ENCODE measurements at regions not wholly inside any gene's neighbourhood (a gene's known extent, or its start where the extent isn't known, plus 50 kb on each side); places are given as distances from the start of the nearest gene placed in this dataset.
A peak's percentile ranks its signal among the peaks of the same experiment; 100 is the strongest.

DNA sequence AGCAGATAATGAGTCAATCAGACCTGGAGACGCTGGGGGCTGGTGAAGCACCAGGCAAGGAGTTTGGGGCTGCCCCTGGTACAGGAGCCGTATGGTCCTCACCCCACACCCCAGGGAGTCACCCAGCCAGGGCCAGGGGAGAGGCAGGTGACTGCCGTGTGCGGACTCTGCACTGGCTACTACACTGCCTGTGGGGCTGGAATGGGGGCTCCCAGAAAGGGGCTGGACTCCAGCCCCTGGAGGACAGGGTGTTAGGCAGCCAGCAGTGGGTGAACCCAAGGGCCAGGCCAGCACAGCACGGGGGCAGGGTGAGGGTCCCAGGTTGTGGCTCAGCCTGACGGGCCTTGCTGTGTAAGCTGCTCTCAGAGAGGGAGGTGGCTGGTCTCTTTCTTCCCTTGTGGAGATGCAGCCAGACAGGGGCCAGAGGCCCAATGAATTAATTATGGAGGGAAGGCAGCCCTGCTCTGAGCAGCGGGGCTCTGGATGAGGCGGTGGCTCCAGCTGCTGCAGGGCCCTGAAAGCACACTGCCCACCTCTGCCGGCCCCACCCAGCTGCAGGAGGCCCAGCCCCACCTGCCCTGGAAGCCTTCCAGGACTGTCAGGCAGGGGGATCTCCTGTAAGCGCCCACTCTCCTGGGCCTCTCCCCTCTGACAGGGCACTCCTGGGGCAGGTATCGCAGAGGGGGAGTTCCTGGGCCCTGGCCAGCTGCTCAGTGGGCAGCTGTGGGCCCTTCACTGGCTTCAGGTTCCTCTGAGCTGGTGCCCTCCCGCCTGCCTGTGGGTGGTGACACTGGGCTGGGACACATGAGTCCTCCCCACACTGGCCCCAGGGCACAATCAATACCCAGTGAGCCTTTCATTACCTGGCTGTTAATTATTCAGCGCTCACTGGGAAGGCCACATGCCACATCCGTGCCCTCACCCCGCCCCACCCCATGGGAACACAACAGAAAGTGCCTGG is 142.5 kb upstream of the C14orf180 start:
- H3K9ac ChIP-seq (ENCODE audit: low read depth in 1 of 2, low read length in 2 of 2) = no peak overlapping the region
- H3K27ac ChIP-seq (ENCODE audit: low read depth in 1 of 2, low read length in 2 of 2) = peak overlapping the region in 1 of 2 donors; percentile 39
- no peaks in the 10 kb centered on the region for H3K4me1 ChIP-seq (ENCODE audit: control insufficient read depth in 4 of 4, insufficient read depth in 4 of 4, low read length in 3 of 4)
- DNase-seq (ENCODE audit: low spot score) = no peak
- no peaks in the 10 kb centered on the region for H3K36me3 ChIP-seq (ENCODE audit: control insufficient read depth in 4 of 4, insufficient read depth in 3 of 4, low read depth in 1 of 4, low read length in 3 of 4)
- TF ChIP-seq, protein P1, sequence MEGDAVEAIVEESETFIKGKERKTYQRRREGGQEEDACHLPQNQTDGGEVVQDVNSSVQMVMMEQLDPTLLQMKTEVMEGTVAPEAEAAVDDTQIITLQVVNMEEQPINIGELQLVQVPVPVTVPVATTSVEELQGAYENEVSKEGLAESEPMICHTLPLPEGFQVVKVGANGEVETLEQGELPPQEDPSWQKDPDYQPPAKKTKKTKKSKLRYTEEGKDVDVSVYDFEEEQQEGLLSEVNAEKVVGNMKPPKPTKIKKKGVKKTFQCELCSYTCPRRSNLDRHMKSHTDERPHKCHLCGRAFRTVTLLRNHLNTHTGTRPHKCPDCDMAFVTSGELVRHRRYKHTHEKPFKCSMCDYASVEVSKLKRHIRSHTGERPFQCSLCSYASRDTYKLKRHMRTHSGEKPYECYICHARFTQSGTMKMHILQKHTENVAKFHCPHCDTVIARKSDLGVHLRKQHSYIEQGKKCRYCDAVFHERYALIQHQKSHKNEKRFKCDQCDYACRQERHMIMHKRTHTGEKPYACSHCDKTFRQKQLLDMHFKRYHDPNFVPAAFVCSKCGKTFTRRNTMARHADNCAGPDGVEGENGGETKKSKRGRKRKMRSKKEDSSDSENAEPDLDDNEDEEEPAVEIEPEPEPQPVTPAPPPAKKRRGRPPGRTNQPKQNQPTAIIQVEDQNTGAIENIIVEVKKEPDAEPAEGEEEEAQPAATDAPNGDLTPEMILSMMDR (IDR thresholded peaks at IDR 0.05; ENCODE audit: low read depth, low read length, missing input control) = no peak
- peak; percentile 14 for TF ChIP-seq SP1 (IDR thresholded peaks at IDR 0.05)
- no peaks in the 10 kb centered on the region for H3K9me3 ChIP-seq (ENCODE audit: control insufficient read depth in 4 of 4, low read length in 3 of 4)
- no peak overlapping the region for H3K4me3 ChIP-seq (ENCODE audit: low read depth in 1 of 3, low read length in 3 of 3)
- 71% methylated on average over 15 of the region's 15 CpGs for WGBS
- H3K27me3 ChIP-seq (ENCODE audit: control insufficient read depth in 4 of 4, insufficient read depth in 4 of 4, low read length in 3 of 4) = no peaks in the 10 kb centered on the region

DNA sequence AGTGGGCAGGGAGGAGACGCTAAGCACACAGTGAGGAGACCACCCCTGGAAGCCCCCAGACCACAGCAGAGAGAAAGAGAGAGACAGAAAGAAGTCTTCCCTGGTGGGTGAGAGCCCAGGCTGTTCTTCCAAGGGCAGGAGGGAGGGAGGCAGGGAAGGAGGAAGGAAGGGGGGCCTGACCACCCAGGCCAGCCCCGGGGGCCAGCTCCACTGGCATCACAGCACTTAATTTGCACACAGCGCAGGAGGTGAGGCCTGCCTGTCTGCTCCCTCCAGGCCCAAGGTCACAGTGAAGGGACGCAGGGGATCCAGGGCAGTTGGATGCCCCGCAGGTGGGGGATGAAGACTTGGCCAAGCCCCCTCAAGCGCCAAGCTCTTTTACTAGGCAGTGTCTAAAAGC is 141.9 kb upstream of the C14orf180 start:
- no peak for TF ChIP-seq RXRA (IDR thresholded peaks at IDR 0.05)
- no peak for TF ChIP-seq REST (IDR thresholded peaks at IDR 0.05)
- no peak for TF ChIP-seq RAD21 (IDR thresholded peaks at IDR 0.05)
- TF ChIP-seq, protein P2, sequence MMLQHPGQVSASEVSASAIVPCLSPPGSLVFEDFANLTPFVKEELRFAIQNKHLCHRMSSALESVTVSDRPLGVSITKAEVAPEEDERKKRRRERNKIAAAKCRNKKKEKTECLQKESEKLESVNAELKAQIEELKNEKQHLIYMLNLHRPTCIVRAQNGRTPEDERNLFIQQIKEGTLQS (IDR thresholded peaks at IDR 0.05) = no peak
- Histone ChIP-seq H3K9me3 (ENCODE audit: control insufficient read depth in 4 of 4, low read length in 3 of 4) (no peaks in the 10 kb centered on the region), H3K9ac (ENCODE audit: low read depth in 1 of 2, low read length in 2 of 2) (no peak overlapping the region), H3K27me3 (ENCODE audit: control insufficient read depth in 4 of 4, insufficient read depth in 4 of 4, low read length in 3 of 4) (no peaks in the 10 kb centered on the region), H3K27ac (ENCODE audit: low read depth in 1 of 2, low read length in 2 of 2) (no peak overlapping the region), H3K4me1 (ENCODE audit: control insufficient read depth in 4 of 4, insufficient read depth in 4 of 4, low read length in 3 of 4) (no peaks in the 10 kb centered on the region), H3K4me3 (ENCODE audit: low read depth in 1 of 3, low read length in 3 of 3) (no peak overlapping the region), H3K36me3 (ENCODE audit: control insufficient read depth in 4 of 4, insufficient read depth in 3 of 4, low read depth in 1 of 4, low read length in 3 of 4) (no peaks in the 10 kb centered on the region)
- no peak for DNase-seq (ENCODE audit: low spot score)
- WGBS = 72% methylated on average over 6 of the region's 6 CpGs

- Histone ChIP-seq H3K4me1 (ENCODE audit: control insufficient read depth in 4 of 4, insufficient read depth in 4 of 4, low read length in 3 of 4) (no peaks in the 10 kb centered on the region), H3K27ac (ENCODE audit: low read depth in 1 of 2, low read length in 2 of 2) (no peak overlapping the region), H3K27me3 (ENCODE audit: control insufficient read depth in 4 of 4, insufficient read depth in 4 of 4, low read length in 3 of 4) (no peaks in the 10 kb centered on the region), H3K4me3 (ENCODE audit: low read depth in 1 of 3, low read length in 3 of 3) (no peak overlapping the region), H3K9me3 (ENCODE audit: control insufficient read depth in 4 of 4, low read length in 3 of 4) (no peaks in the 10 kb centered on the region), H3K36me3 (ENCODE audit: control insufficient read depth in 4 of 4, insufficient read depth in 3 of 4, low read depth in 1 of 4, low read length in 3 of 4) (no peaks in the 10 kb centered on the region), H3K9ac (ENCODE audit: low read depth in 1 of 2, low read length in 2 of 2) (no peak overlapping the region)
- 77% methylated on average over 18 of the region's 18 CpGs for WGBS
- no peak for DNase-seq (ENCODE audit: low spot score)
- TF ChIP-seq HNF4G (IDR thresholded peaks at IDR 0.05) (no peak), RAD21 (IDR thresholded peaks at IDR 0.05) (no peak), GABPA (IDR thresholded peaks at IDR 0.05 in 1 of 2, conservative IDR thresholded peaks at IDR 0.05 in 1 of 2) (no peak), RXRA (IDR thresholded peaks at IDR 0.05) (no peak), NR2F2 (IDR thresholded peaks at IDR 0.05) (no peak), JUND (IDR thresholded peaks at IDR 0.05) (no peak), HNF4A (conservative IDR thresholded peaks at IDR 0.05) (no peak), MAX (IDR thresholded peaks at IDR 0.05) (no peak), EGR1 (IDR thresholded peaks at IDR 0.05; ENCODE audit: low read depth in 2 of 2) (no peak), TAF1 (conservative IDR thresholded peaks at IDR 0.05) (no peak)
- TF ChIP-seq, protein P1 (IDR thresholded peaks at IDR 0.05; ENCODE audit: low read depth, low read length, missing input control) = no peak
- TF ChIP-seq, protein P2 (IDR thresholded peaks at IDR 0.05) = no peak
These were observed 141.2 kb upstream of the C14orf180 start for GRCh38 chr14:104438166-104438887.
